CD14-positive monocyte (primary cell): ENCODE measurements at regions not wholly inside any gene's neighbourhood (a gene's known extent, or its start where the extent isn't known, plus 50 kb on each side); places are given as distances from the start of the nearest gene placed in this dataset.

ENCODE experiments used
- DNase-seq, 3 donors: peaks; one replicate each; pipeline ENCODE4 v3.0.0-alpha.2; 2011 to 2022
- H2AFZ ChIP-seq: 2 replicates; pipeline ENCODE4 v1.6.0; 2012; ENCODE audit warnings: mild to moderate bottlenecking, low read depth, low read length, inconsistent platforms; ENCODE audit not compliant: insufficient read depth, poor library complexity, severe bottlenecking
- H3K27ac ChIP-seq, 2 donors: 1 replicate in 1 of 2; 2 replicates in 1 of 2; pipeline ENCODE4 v1.5.1; 2012 to 2013; ENCODE audit warnings: low read length in 2 of 2, control low read depth in 1 of 2, inconsistent platforms in 1 of 2, low read depth in 1 of 2, mild to moderate bottlenecking in 1 of 2
- H3K27me3 ChIP-seq, 2 donors: one replicate each; pipeline versions ENCODE4 v1.6.0 to v1.6.1; 2011 to 2013; ENCODE audit warnings: low read length in 2 of 2; ENCODE audit not compliant: control insufficient read depth in 2 of 2, insufficient read depth in 2 of 2
- H3K36me3 ChIP-seq, 2 donors: replicated peaks in 1 of 2; 1 replicate in 1 of 2; 2 replicates in 1 of 2; pipeline versions ENCODE4 v1.5.1 to v1.6.1; 2012 to 2013; ENCODE audit warnings: low read length in 2 of 2, control low read depth in 1 of 2, inconsistent platforms in 1 of 2, mild to moderate bottlenecking in 1 of 2; ENCODE audit not compliant: insufficient read depth in 2 of 2, control insufficient read depth in 1 of 2
- H3K4me1 ChIP-seq, 2 donors: 1 replicate in 1 of 2; 2 replicates in 1 of 2; pipeline versions ENCODE4 v1.5.1 to v1.6.1; 2012 to 2013; ENCODE audit warnings: low read length in 2 of 2, control low read depth in 1 of 2, inconsistent platforms in 1 of 2, mild to moderate bottlenecking in 1 of 2, moderate library complexity in 1 of 2; ENCODE audit not compliant: insufficient read depth in 2 of 2, control insufficient read depth in 1 of 2
- H3K4me2 ChIP-seq: replicated peaks from 2 replicates; pipeline ENCODE3; 2012; ENCODE audit warnings: low read length, moderate library complexity, mild to moderate bottlenecking; ENCODE audit not compliant: poor library complexity, severe bottlenecking; ENCODE audit errors: extremely low read depth
- H3K4me3 ChIP-seq, 3 experiments: fragments of 200-600 bp in 1 of 3; sonication (generic) in 1 of 3; replicated peaks in 1 of 3; 1 replicate in 2 of 3; 2 replicates in 1 of 3; pipeline ENCODE4 v1.5.1; 2011 to 2013; ENCODE audit warnings: low read length in 3 of 3, mild to moderate bottlenecking in 3 of 3, control low read depth in 2 of 3, low read depth in 2 of 3, inconsistent platforms in 1 of 3, moderate library complexity in 1 of 3
- H3K79me2 ChIP-seq: 2 replicates; pipeline ENCODE4 v1.6.0; 2012; ENCODE audit warnings: mild to moderate bottlenecking, control low read depth, inconsistent platforms, low read length, moderate library complexity; ENCODE audit not compliant: insufficient read depth
- H3K9ac ChIP-seq: 2 replicates; pipeline ENCODE4 v1.6.0; 2017; ENCODE audit warnings: low read length, mild to moderate bottlenecking; ENCODE audit not compliant: insufficient read depth, poor library complexity, severe bottlenecking
- H3K9me3 ChIP-seq, 2 donors: replicated peaks in 1 of 2; 1 replicate in 1 of 2; 2 replicates in 1 of 2; pipeline versions ENCODE4 v1.5.1 to v1.6.1; 2012 to 2013; ENCODE audit warnings: low read length in 2 of 2, control low read depth in 1 of 2; ENCODE audit not compliant: control insufficient read depth in 1 of 2, insufficient read depth in 1 of 2
- H4K20me1 ChIP-seq: 2 replicates; pipeline ENCODE4 v1.6.0; 2012; ENCODE audit warnings: mild to moderate bottlenecking, low read length, control low read depth, moderate library complexity; ENCODE audit not compliant: insufficient read depth
- H3K27ac Mint-ChIP-seq, 7 donors: one replicate each; pipeline ENCODE4 v1.8.0; 2020; ENCODE audit warnings: mild to moderate bottlenecking in 7 of 7, mixed read lengths in 7 of 7, moderate library complexity in 6 of 7, inconsistent platforms in 2 of 7
- H3K27me3 Mint-ChIP-seq, 3 donors: one replicate each; pipeline ENCODE4 v1.8.0; 2021 to 2022; ENCODE audit warnings: low read depth in 3 of 3, mild to moderate bottlenecking in 3 of 3, mixed read lengths in 3 of 3, moderate library complexity in 3 of 3, inconsistent platforms in 1 of 3
- H3K36me3 Mint-ChIP-seq, 2 donors: one replicate each; pipeline ENCODE4 v1.8.0; 2020; ENCODE audit warnings: mixed read lengths in 2 of 2, inconsistent platforms in 1 of 2, mild to moderate bottlenecking in 1 of 2
- H3K4me1 Mint-ChIP-seq: one replicate; pipeline ENCODE4 v1.8.0; 2020; ENCODE audit warnings: mild to moderate bottlenecking, mixed read lengths
- H3K4me3 Mint-ChIP-seq, 2 donors: one replicate each; pipeline ENCODE4 v1.8.0; 2020; ENCODE audit warnings: mild to moderate bottlenecking in 2 of 2, mixed read lengths in 2 of 2, moderate library complexity in 1 of 2
- H3K9me3 Mint-ChIP-seq, 7 donors: one replicate each; pipeline ENCODE4 v1.8.0; 2020 to 2022; ENCODE audit warnings: mixed read lengths in 7 of 7, mild to moderate bottlenecking in 6 of 7, moderate library complexity in 6 of 7, inconsistent platforms in 2 of 7
- WGBS: methylation state at CpG from one replicate; pipeline ENCODE4 v1.1.5; 2013; ENCODE audit warnings: missing lambda C conversion rate; ENCODE audit not compliant: insufficient coverage; 5-methylcytosine and 5-hydroxymethylcytosine counted together
- intact Hi-C, 2 donors: fragments of 100-400 bp; cut with micrococcal nuclease; formaldehyde crosslinking; loops; one replicate each; pipeline versions ENCODE4 v1.15.0 to v1.15.1; 2023
- TF ChIP-seq, protein P1 (sequence below): fragments of 200-600 bp; IDR thresholded peaks from one replicate; pipeline ENCODE4 v1.8.0; 2022; ENCODE audit warnings: antibody characterized with exemption, mild to moderate bottlenecking

- Histone ChIP-seq H3K4me1 (peaks cover 5 to 6% of the 10 kb centered on the region in 2 donors), H3K9me3 (no peaks in the 10 kb centered on the region), H4K20me1 (no peaks in the 10 kb centered on the region), H2AFZ (no peak overlapping the region), H3K27me3 (no peaks in the 10 kb centered on the region), H3K9ac (no peak overlapping the region), H3K36me3 (no peaks in the 10 kb centered on the region), H3K79me2 (no peaks in the 10 kb centered on the region), H3K27ac (no peak overlapping the region), H3K4me2 (no peak overlapping the region), H3K4me3 (no peak overlapping the region)
- WGBS = no CpG with 5 or more reads among the region's 3 CpGs
- no peak for DNase-seq
- TF ChIP-seq, protein P1, sequence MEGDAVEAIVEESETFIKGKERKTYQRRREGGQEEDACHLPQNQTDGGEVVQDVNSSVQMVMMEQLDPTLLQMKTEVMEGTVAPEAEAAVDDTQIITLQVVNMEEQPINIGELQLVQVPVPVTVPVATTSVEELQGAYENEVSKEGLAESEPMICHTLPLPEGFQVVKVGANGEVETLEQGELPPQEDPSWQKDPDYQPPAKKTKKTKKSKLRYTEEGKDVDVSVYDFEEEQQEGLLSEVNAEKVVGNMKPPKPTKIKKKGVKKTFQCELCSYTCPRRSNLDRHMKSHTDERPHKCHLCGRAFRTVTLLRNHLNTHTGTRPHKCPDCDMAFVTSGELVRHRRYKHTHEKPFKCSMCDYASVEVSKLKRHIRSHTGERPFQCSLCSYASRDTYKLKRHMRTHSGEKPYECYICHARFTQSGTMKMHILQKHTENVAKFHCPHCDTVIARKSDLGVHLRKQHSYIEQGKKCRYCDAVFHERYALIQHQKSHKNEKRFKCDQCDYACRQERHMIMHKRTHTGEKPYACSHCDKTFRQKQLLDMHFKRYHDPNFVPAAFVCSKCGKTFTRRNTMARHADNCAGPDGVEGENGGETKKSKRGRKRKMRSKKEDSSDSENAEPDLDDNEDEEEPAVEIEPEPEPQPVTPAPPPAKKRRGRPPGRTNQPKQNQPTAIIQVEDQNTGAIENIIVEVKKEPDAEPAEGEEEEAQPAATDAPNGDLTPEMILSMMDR = no peak
- peaks cover 0 to 5% (median 3%) of the 10 kb centered on the region in 7 donors for H3K9me3 Mint-ChIP-seq
- no peaks in the 10 kb centered on the region for H3K36me3 Mint-ChIP-seq
- intact Hi-C loops = no loop called here
- peaks cover 0 to 6% (median 0%) of the 10 kb centered on the region in 3 donors for H3K27me3 Mint-ChIP-seq
- H3K4me3 Mint-ChIP-seq = no peak overlapping the region
- peaks cover 7% of the 10 kb centered on the region for H3K4me1 Mint-ChIP-seq
- H3K27ac Mint-ChIP-seq = no peak overlapping the region
These were observed 301.4 kb downstream of the NR4A2 start for GRCh38 chr2:156031121-156031520.

DNA sequence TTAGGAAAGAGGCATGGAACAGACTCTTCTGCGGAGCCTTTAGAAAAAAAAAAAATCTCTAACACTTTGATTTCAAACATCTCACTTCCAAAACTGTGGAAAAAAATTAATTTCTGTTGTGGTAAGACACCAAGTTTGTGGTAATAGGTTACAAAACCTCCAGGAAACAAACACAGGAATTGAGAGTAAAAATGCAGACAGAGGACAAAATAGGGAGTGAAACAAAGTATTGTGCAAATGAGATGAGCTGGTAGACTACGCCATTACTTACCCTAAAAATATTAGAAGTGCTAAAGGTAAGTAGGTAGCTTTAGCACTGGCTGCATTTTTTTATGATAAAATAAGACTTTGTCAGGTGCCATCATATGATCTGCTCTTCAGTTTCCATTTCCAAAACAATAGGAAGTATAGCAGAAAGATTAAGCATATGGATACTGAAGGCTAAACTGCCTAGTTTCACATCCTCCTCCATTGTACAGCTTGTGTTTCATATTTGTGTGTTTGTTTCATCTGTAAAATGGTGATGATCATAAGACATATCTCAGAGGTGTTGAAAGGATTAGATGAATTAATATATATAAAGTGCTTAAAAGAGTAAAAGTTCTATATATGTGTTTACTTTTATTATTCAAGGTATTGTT lies 309.2 kb downstream of the NR4A2 start:
- no peaks in the 10 kb centered on the region for H3K27me3 ChIP-seq
- TF ChIP-seq, protein P1 = no peak
- H3K27me3 Mint-ChIP-seq = peaks cover 0 to 2% (median 2%) of the 10 kb centered on the region in 3 donors
- peak overlapping the region; percentile 59 for H3K4me2 ChIP-seq
- intact Hi-C loops = no loop called here
- peaks cover 0 to 4% (median 0%) of the 10 kb centered on the region in 7 donors for H3K9me3 Mint-ChIP-seq
- no CpG with 5 or more reads among the region's 2 CpGs for WGBS
- H3K27ac ChIP-seq = peak overlapping the region in 1 of 2 donors; percentile 55
- no peak overlapping the region for H3K9ac ChIP-seq
- DNase-seq = peak in 2 of 3 donors; percentile 11 to 14
- no peaks in the 10 kb centered on the region for H3K79me2 ChIP-seq
- peak overlapping the region in 6 of 7 donors; percentile 15 to 80 (median 50) for H3K27ac Mint-ChIP-seq
- H3K4me1 Mint-ChIP-seq = peaks cover 24% of the 10 kb centered on the region
- no peaks in the 10 kb centered on the region for H4K20me1 ChIP-seq
- no peaks in the 10 kb centered on the region for H3K36me3 Mint-ChIP-seq
- H3K4me1 ChIP-seq = peaks cover 18 to 22% of the 10 kb centered on the region in 2 donors
- no peaks in the 10 kb centered on the region for H3K9me3 ChIP-seq
- peak overlapping the region; percentile 49 for H2AFZ ChIP-seq
- H3K36me3 ChIP-seq = no peaks in the 10 kb centered on the region
- H3K4me3 Mint-ChIP-seq = peak overlapping the region in 1 of 2 donors; percentile 85
- peak overlapping the region; percentile 2 to 52 (median 41) for H3K4me3 ChIP-seq
